GM23338 (cell line): ENCODE measurements at regions not wholly inside any gene's neighbourhood (a gene's known extent, or its start where the extent isn't known, plus 50 kb on each side); places are given as distances from the start of the nearest gene placed in this dataset.

Experiments
- ATAC-seq: fragments of 200-7000 bp; cut with Tn5 transposase; 3 replicates; pipeline ENCODE4 v1.9.1; 2020
- DNase-seq: peaks from one replicate; pipeline ENCODE4 v3.0.0-alpha.2; 2015; ENCODE audit warnings: low spot score
- H2AFZ ChIP-seq: fragments of 200-600 bp; sonication (generic); 2 replicates; pipeline ENCODE4 v1.8.0; 2016; ENCODE audit warnings: antibody characterized with exemption, mild to moderate bottlenecking, moderate library complexity
- H3F3A ChIP-seq: fragments of 200-600 bp; sonication (generic); replicated peaks from 2 replicates; pipeline ENCODE4 v1.8.0; 2017; ENCODE audit warnings: antibody characterized with exemption, mixed run types, low read depth
- H3K27ac ChIP-seq: fragments of 200-600 bp; sonication (generic); 2 replicates; pipeline ENCODE4 v1.6.1; 2016; ENCODE audit warnings: low read depth
- H3K27me3 ChIP-seq: fragments of 200-600 bp; sonication (generic); 2 replicates; pipeline ENCODE4 v1.8.0; 2016; ENCODE audit warnings: mild to moderate bottlenecking, mixed run types, moderate library complexity; ENCODE audit not compliant: insufficient read depth
- H3K36me3 ChIP-seq: fragments of 200-600 bp; sonication (generic); 2 replicates; pipeline ENCODE4 v1.8.0; 2016; ENCODE audit warnings: mild to moderate bottlenecking; ENCODE audit not compliant: insufficient read depth
- H3K4me1 ChIP-seq: fragments of 200-600 bp; sonication (generic); 2 replicates; pipeline ENCODE4 v1.8.0; 2016; ENCODE audit warnings: mild to moderate bottlenecking, moderate library complexity; ENCODE audit not compliant: insufficient read depth
- H3K4me2 ChIP-seq: fragments of 200-600 bp; sonication (generic); 2 replicates; pipeline ENCODE4 v1.7.1; 2017; ENCODE audit warnings: mixed run types
- H3K4me3 ChIP-seq: fragments of 200-600 bp; sonication (generic); 2 replicates; pipeline ENCODE4 v1.6.1; 2016; ENCODE audit warnings: mixed run types
- H3K79me2 ChIP-seq: fragments of 200-600 bp; sonication (generic); replicated peaks from 2 replicates; pipeline ENCODE4 v1.8.0; 2017; ENCODE audit warnings: mild to moderate bottlenecking; ENCODE audit not compliant: insufficient read depth
- H3K9me2 ChIP-seq: fragments of 200-600 bp; sonication (generic); 2 replicates; pipeline ENCODE4 v1.8.0; 2017; ENCODE audit not compliant: insufficient read depth
- H4K20me1 ChIP-seq: fragments of 200-600 bp; sonication (generic); replicated peaks from 2 replicates; pipeline ENCODE4 v1.8.0; 2017; ENCODE audit warnings: mild to moderate bottlenecking; ENCODE audit not compliant: insufficient read depth
- H3K27ac Mint-ChIP-seq: 2 replicates; pipeline ENCODE4 v1.8.0; 2020; ENCODE audit warnings: inconsistent platforms, mild to moderate bottlenecking, moderate library complexity, mixed read lengths
- H3K27me3 Mint-ChIP-seq: 3 replicates; pipeline ENCODE4 v1.8.0; 2022; ENCODE audit warnings: low read depth, mild to moderate bottlenecking, moderate library complexity, mixed read lengths, inconsistent platforms; ENCODE audit not compliant: insufficient read depth, poor library complexity
- H3K36me3 Mint-ChIP-seq: 3 replicates; pipeline ENCODE4 v1.8.0; 2021; ENCODE audit warnings: low read depth, mild to moderate bottlenecking, inconsistent platforms, moderate library complexity, mixed read lengths
- H3K4me1 Mint-ChIP-seq: 3 replicates; pipeline ENCODE4 v1.8.0; 2020; ENCODE audit warnings: mild to moderate bottlenecking, inconsistent platforms, mixed read lengths
- H3K4me3 Mint-ChIP-seq: 3 replicates; pipeline ENCODE4 v1.8.0; 2021; ENCODE audit warnings: moderate library complexity, mild to moderate bottlenecking, inconsistent platforms, mixed read lengths
- H3K9me3 Mint-ChIP-seq: 3 replicates; pipeline ENCODE4 v1.8.0; 2020; ENCODE audit warnings: moderate library complexity, mild to moderate bottlenecking, inconsistent platforms, mixed read lengths
- TF ChIP-seq, protein P1 (sequence below): IDR thresholded peaks from 2 replicates; pipeline ENCODE4 v1.6.1; 2016; ENCODE audit warnings: antibody characterized with exemption
- TF ChIP-seq, protein P2 (sequence below): fragments of 250-450 bp; sonication (Bioruptor Pico); IDR thresholded peaks from 2 replicates; pipeline ENCODE4 v1.5.0; 2020; ENCODE audit warnings: mild to moderate bottlenecking, moderate library complexity

DNA sequence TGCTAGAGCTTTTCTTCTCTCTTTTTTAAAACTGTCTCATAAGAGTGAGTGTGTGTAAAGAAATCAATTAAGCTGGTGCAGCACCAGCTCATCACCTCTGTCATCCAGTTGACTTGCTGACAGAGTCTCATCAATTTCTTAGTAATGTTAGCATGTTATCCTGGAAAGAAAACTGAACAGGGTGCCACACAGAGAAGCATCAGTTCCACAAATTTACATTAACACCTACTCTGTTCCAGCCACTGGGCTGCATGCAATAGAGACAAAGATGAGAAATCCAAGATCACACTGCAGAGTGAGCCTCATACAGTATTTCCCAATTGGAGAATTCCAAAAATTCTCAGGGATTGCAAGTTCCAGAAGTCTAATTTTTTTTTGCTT lies 207.0 kb upstream of the CITED2 start:
- Mint-ChIP-seq H3K36me3 (no peaks in the 10 kb centered on the region), H3K9me3 (no peaks in the 10 kb centered on the region)

More for the DNA sequence above, 207.0 kb upstream of the CITED2 start:
- H3F3A ChIP-seq: no peaks in the 10 kb centered on the region
- H3K4me1 Mint-ChIP-seq: peaks cover 2% of the 10 kb centered on the region; the same call in 1 of the 3 replicates
- H3K27me3 Mint-ChIP-seq: peaks cover 3% of the 10 kb centered on the region
- H3K27ac ChIP-seq: no peak overlapping the region
- no peak overlapping the region for H2AFZ ChIP-seq
- DNase-seq: no peak
- H3K4me3 Mint-ChIP-seq: no peak overlapping the region
- no peak for ATAC-seq
- no peaks in the 10 kb centered on the region for H3K27me3 ChIP-seq
- H4K20me1 ChIP-seq: no peaks in the 10 kb centered on the region
- H3K4me2 ChIP-seq: no peak overlapping the region
- no peaks in the 10 kb centered on the region for H3K36me3 ChIP-seq
- H3K27ac Mint-ChIP-seq: no peak overlapping the region
- no peaks in the 10 kb centered on the region for H3K9me2 ChIP-seq
- no peaks in the 10 kb centered on the region for H3K79me2 ChIP-seq
- no peak overlapping the region for H3K4me3 ChIP-seq
- TF ChIP-seq, protein P1, sequence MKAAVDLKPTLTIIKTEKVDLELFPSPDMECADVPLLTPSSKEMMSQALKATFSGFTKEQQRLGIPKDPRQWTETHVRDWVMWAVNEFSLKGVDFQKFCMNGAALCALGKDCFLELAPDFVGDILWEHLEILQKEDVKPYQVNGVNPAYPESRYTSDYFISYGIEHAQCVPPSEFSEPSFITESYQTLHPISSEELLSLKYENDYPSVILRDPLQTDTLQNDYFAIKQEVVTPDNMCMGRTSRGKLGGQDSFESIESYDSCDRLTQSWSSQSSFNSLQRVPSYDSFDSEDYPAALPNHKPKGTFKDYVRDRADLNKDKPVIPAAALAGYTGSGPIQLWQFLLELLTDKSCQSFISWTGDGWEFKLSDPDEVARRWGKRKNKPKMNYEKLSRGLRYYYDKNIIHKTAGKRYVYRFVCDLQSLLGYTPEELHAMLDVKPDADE: no peak
- TF ChIP-seq, protein P2, sequence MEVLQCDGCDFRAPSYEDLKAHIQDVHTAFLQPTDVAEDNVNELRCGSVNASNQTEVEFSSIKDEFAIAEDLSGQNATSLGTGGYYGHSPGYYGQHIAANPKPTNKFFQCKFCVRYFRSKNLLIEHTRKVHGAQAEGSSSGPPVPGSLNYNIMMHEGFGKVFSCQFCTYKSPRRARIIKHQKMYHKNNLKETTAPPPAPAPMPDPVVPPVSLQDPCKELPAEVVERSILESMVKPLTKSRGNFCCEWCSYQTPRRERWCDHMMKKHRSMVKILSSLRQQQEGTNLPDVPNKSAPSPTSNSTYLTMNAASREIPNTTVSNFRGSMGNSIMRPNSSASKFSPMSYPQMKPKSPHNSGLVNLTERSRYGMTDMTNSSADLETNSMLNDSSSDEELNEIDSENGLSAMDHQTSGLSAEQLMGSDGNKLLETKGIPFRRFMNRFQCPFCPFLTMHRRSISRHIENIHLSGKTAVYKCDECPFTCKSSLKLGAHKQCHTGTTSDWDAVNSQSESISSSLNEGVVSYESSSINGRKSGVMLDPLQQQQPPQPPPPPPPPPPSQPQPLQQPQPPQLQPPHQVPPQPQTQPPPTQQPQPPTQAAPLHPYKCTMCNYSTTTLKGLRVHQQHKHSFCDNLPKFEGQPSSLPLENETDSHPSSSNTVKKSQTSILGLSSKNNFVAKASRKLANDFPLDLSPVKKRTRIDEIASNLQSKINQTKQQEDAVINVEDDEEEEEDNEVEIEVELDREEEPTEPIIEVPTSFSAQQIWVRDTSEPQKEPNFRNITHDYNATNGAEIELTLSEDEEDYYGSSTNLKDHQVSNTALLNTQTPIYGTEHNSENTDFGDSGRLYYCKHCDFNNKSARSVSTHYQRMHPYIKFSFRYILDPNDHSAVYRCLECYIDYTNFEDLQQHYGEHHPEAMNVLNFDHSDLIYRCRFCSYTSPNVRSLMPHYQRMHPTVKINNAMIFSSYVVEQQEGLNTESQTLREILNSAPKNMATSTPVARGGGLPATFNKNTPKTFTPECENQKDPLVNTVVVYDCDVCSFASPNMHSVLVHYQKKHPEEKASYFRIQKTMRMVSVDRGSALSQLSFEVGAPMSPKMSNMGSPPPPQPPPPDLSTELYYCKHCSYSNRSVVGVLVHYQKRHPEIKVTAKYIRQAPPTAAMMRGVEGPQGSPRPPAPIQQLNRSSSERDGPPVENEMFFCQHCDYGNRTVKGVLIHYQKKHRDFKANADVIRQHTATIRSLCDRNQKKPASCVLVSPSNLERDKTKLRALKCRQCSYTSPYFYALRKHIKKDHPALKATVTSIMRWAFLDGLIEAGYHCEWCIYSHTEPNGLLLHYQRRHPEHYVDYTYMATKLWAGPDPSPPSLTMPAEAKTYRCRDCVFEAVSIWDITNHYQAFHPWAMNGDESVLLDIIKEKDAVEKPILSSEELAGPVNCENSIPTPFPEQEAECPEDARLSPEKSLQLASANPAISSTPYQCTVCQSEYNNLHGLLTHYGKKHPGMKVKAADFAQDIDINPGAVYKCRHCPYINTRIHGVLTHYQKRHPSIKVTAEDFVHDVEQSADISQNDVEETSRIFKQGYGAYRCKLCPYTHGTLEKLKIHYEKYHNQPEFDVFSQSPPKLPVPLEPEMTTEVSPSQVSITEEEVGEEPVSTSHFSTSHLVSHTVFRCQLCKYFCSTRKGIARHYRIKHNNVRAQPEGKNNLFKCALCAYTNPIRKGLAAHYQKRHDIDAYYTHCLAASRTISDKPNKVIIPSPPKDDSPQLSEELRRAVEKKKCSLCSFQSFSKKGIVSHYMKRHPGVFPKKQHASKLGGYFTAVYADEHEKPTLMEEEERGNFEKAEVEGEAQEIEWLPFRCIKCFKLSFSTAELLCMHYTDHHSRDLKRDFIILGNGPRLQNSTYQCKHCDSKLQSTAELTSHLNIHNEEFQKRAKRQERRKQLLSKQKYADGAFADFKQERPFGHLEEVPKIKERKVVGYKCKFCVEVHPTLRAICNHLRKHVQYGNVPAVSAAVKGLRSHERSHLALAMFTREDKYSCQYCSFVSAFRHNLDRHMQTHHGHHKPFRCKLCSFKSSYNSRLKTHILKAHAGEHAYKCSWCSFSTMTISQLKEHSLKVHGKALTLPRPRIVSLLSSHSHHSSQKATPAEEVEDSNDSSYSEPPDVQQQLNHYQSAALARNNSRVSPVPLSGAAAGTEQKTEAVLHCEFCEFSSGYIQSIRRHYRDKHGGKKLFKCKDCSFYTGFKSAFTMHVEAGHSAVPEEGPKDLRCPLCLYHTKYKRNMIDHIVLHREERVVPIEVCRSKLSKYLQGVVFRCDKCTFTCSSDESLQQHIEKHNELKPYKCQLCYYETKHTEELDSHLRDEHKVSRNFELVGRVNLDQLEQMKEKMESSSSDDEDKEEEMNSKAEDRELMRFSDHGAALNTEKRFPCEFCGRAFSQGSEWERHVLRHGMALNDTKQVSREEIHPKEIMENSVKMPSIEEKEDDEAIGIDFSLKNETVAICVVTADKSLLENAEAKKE: no peak
- 0 out of 2 replicates have a peak, but pooled peaks cover 3% of the 10 kb centered on the region for H3K4me1 ChIP-seq
